K562 (cell line): ENCODE measurements at regions not wholly inside any gene's neighbourhood (a gene's known extent, or its start where the extent isn't known, plus 50 kb on each side); places are given as distances from the start of the nearest gene placed in this dataset.

Source experiments
- DIDO1 ChIP-seq: fragments of 450-650 bp; IDR thresholded peaks from 2 replicates; pipeline ENCODE4 v1.6.1; 2016; ENCODE audit warnings: low read depth, missing biosample characterization, missing genetic modification characterization
- FOS ChIP-seq: IDR thresholded peaks from 3 replicates; pipeline ENCODE4 v1.6.1; 2011; ENCODE audit not compliant: insufficient read length; ENCODE audit errors: extremely low read depth
- GATAD2B ChIP-seq: fragments of 450-650 bp; IDR thresholded peaks from 2 replicates; pipeline ENCODE4 v1.6.1; 2017; ENCODE audit warnings: mild to moderate bottlenecking, borderline replicate concordance
- HCFC1 ChIP-seq: IDR thresholded peaks from 2 replicates; pipeline ENCODE4 v1.6.1; 2012; ENCODE audit warnings: low read depth, low read length, improper control_type of control experiment
- HDAC3 ChIP-seq: fragments of 450-650 bp; IDR thresholded peaks from 2 replicates; pipeline ENCODE4 v1.6.1; 2018; ENCODE audit warnings: borderline replicate concordance, mild to moderate bottlenecking, moderate library complexity; ENCODE audit not compliant: partially characterized antibody
- HSF4 ChIP-seq: fragments of 250-450 bp; sonication (Bioruptor Pico); IDR thresholded peaks from 2 replicates; pipeline ENCODE4 v2.1.2; 2022; ENCODE audit warnings: mild to moderate bottlenecking, moderate library complexity, borderline replicate concordance
- MAFG ChIP-seq: fragments of 450-650 bp; conservative IDR thresholded peaks from 2 replicates; pipeline ENCODE4 v1.6.1; 2016; ENCODE audit warnings: missing genetic modification characterization, missing compliant biosample characterization
- MCM5 ChIP-seq: fragments of 450-650 bp; IDR thresholded peaks from 2 replicates; pipeline ENCODE4 v1.6.1; 2016; ENCODE audit warnings: low read depth
- MTA3 ChIP-seq: fragments of 450-650 bp; formaldehyde crosslinking; IDR thresholded peaks from 2 replicates; pipeline ENCODE4 v1.6.1; 2017; ENCODE audit warnings: mild to moderate bottlenecking, borderline replicate concordance
- RAD51 ChIP-seq: fragments of 450-650 bp; IDR thresholded peaks from 2 replicates; pipeline ENCODE4 v1.7.1; 2016; ENCODE audit warnings: low read depth, mild to moderate bottlenecking, borderline replicate concordance
- SRF ChIP-seq, 2 experiments: fragments of 250-450, 450-650 bp in 1 of 2; sonication (Bioruptor Pico) in 1 of 2; sonication (generic) in 1 of 2; formaldehyde crosslinking; IDR thresholded peaks; 2 replicates each; pipeline versions ENCODE4 v1.5.0 to v1.5.1; 2020 to 2022; ENCODE audit warnings: mild to moderate bottlenecking in 1 of 2, missing genetic modification reagents in 1 of 2
- USF2 ChIP-seq: sonication (generic); formaldehyde crosslinking; IDR thresholded peaks from 2 replicates; pipeline ENCODE4 v1.5.0; 2020; ENCODE audit warnings: missing genetic modification reagents
- XRCC5 ChIP-seq: fragments of 200-400 bp; formaldehyde crosslinking; IDR thresholded peaks from 2 replicates; pipeline ENCODE4 v1.6.1; 2017; ENCODE audit warnings: low read depth, mild to moderate bottlenecking, low read length
- ZC3H11A ChIP-seq: IDR thresholded peaks from 2 replicates; pipeline ENCODE4 v1.6.1; 2012; ENCODE audit warnings: low read depth, low read length, improper control_type of control experiment
- ZNF274 ChIP-seq: IDR thresholded peaks from 2 replicates; pipeline ENCODE4 v1.6.1; 2011; ENCODE audit warnings: low read depth, mild to moderate bottlenecking, low read length, moderate library complexity, borderline replicate concordance
- ZNF609 ChIP-seq: sonication (generic); formaldehyde crosslinking; IDR thresholded peaks from 2 replicates; pipeline ENCODE4 v1.8.1; 2023; ENCODE audit warnings: missing genetic modification reagents, mild to moderate bottlenecking, borderline replicate concordance
- ZNF830 ChIP-seq: fragments of 250-450 bp; sonication (Bioruptor Pico); IDR thresholded peaks from 2 replicates; pipeline ENCODE4 v1.5.0; 2021; ENCODE audit warnings: mild to moderate bottlenecking
- TF ChIP-seq, protein P1 (sequence below), 2 experiments: fragments of 450-650 bp; IDR thresholded peaks; 2 replicates each; pipeline ENCODE4 v1.6.1; 2018; ENCODE audit warnings: mild to moderate bottlenecking in 2 of 2, low read depth in 1 of 2; ENCODE audit not compliant: partially characterized antibody in 2 of 2
- TF ChIP-seq, protein P2 (sequence below), 2 experiments: fragments of 450-650 bp in 1 of 2; sonication (generic) in 1 of 2; formaldehyde crosslinking in 1 of 2; IDR thresholded peaks in 1 of 2; conservative IDR thresholded peaks in 1 of 2; 2 replicates each; pipeline versions ENCODE4 v1.6.1 to v1.8.1; 2016 to 2023; ENCODE audit warnings: mild to moderate bottlenecking in 2 of 2, moderate library complexity in 2 of 2, inconsistent platforms in 1 of 2, missing genetic modification reagents in 1 of 2

- TF ChIP-seq, protein P1, sequence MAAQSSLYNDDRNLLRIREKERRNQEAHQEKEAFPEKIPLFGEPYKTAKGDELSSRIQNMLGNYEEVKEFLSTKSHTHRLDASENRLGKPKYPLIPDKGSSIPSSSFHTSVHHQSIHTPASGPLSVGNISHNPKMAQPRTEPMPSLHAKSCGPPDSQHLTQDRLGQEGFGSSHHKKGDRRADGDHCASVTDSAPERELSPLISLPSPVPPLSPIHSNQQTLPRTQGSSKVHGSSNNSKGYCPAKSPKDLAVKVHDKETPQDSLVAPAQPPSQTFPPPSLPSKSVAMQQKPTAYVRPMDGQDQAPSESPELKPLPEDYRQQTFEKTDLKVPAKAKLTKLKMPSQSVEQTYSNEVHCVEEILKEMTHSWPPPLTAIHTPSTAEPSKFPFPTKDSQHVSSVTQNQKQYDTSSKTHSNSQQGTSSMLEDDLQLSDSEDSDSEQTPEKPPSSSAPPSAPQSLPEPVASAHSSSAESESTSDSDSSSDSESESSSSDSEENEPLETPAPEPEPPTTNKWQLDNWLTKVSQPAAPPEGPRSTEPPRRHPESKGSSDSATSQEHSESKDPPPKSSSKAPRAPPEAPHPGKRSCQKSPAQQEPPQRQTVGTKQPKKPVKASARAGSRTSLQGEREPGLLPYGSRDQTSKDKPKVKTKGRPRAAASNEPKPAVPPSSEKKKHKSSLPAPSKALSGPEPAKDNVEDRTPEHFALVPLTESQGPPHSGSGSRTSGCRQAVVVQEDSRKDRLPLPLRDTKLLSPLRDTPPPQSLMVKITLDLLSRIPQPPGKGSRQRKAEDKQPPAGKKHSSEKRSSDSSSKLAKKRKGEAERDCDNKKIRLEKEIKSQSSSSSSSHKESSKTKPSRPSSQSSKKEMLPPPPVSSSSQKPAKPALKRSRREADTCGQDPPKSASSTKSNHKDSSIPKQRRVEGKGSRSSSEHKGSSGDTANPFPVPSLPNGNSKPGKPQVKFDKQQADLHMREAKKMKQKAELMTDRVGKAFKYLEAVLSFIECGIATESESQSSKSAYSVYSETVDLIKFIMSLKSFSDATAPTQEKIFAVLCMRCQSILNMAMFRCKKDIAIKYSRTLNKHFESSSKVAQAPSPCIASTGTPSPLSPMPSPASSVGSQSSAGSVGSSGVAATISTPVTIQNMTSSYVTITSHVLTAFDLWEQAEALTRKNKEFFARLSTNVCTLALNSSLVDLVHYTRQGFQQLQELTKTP (IDR thresholded peaks at IDR 0.05; ENCODE audit: low read depth in 1 of 2, partially characterized antibody in 2 of 2): no peak
- TF ChIP-seq XRCC5: no peak
- no peak for TF ChIP-seq SRF (CRISPR knock-in tag; IDR thresholded peaks at IDR 0.05)
- TF ChIP-seq RAD51: peak; percentile 85
- no peak for TF ChIP-seq HSF4
- no peak for TF ChIP-seq MTA3
- no peak for TF ChIP-seq MCM5
- no peak for TF ChIP-seq FOS
- peak; percentile 85 for TF ChIP-seq USF2 (CRISPR knock-in tag)
- no peak for TF ChIP-seq ZNF609 (CRISPR knock-in tag)
- no peak for TF ChIP-seq HDAC3
- no peak for TF ChIP-seq DIDO1 (tag)
- TF ChIP-seq, protein P2, sequence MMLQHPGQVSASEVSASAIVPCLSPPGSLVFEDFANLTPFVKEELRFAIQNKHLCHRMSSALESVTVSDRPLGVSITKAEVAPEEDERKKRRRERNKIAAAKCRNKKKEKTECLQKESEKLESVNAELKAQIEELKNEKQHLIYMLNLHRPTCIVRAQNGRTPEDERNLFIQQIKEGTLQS (IDR thresholded peaks at IDR 0.05): peak; percentile 64
- TF ChIP-seq, protein P2 (CRISPR knock-in tag; conservative IDR thresholded peaks at IDR 0.05): no peak
- TF ChIP-seq ZNF274: no peak
- TF ChIP-seq ZNF830 (CRISPR knock-in tag): no peak
- TF ChIP-seq GATAD2B: no peak
- no peak for TF ChIP-seq HCFC1
- TF ChIP-seq ZC3H11A: no peak
- no peak for TF ChIP-seq MAFG
These were observed 182.5 kb downstream of the MAFB start (continued) for GRCh38 chr20:40506537-40506939.
